Ovary (tissue), 7 donors: ENCODE measurements at regions not wholly inside any gene's neighbourhood (a gene's known extent, or its start where the extent isn't known, plus 50 kb on each side); places are given as distances from the start of the nearest gene placed in this dataset.

Source experiments
- DNase-seq, 5 donors: peaks; one replicate each; pipeline ENCODE4 v3.0.0-alpha.2; 2019 to 2020
- H3K27ac ChIP-seq, 2 donors: fragments of 200-600 bp; one replicate each; pipeline versions ENCODE4 v1.5.1 to v1.8.0; 2019 to 2022
- H3K27me3 ChIP-seq: fragments of 200-600 bp; one replicate; pipeline ENCODE4 v1.8.0; 2022
- H3K36me3 ChIP-seq: fragments of 200-600 bp; sonication (generic); one replicate; pipeline ENCODE4 v1.5.1; 2019
- H3K4me1 ChIP-seq: one replicate; pipeline ENCODE4 v1.8.1; 2013; ENCODE audit warnings: mild to moderate bottlenecking, moderate library complexity; ENCODE audit not compliant: insufficient read depth
- H3K4me3 ChIP-seq: fragments of 200-600 bp; sonication (generic); one replicate; pipeline ENCODE4 v1.5.1; 2017
- H3K9me3 ChIP-seq, 2 donors: fragments of 200-600 bp in 1 of 2; sonication (generic) in 1 of 2; one replicate each; pipeline versions ENCODE4 v1.5.1 to v1.8.1; 2013 to 2019; ENCODE audit warnings: mild to moderate bottlenecking in 1 of 2, moderate library complexity in 1 of 2
- EP300 ChIP-seq: sonication (generic); formaldehyde crosslinking; IDR thresholded peaks from one replicate; pipeline ENCODE4 v1.6.1; 2017; ENCODE audit warnings: antibody characterized with exemption
- POLR2A ChIP-seq: fragments of 450-650 bp; IDR thresholded peaks from one replicate; pipeline ENCODE4 v1.6.1; 2017; ENCODE audit warnings: antibody characterized with exemption, mild to moderate bottlenecking, moderate library complexity
- WGBS, 3 donors: extraction: QIAGEN DNeasy Blood & Tissue Kit in 1 of 3; methylation state at CpG; one replicate each; pipeline versions ENCODE4 v1.1.5 to v1.1.7; 2013 to 2017; 5-methylcytosine and 5-hydroxymethylcytosine counted together
- intact Hi-C, 4 donors: fragments of 100-400 bp; cut with DNase I; formaldehyde crosslinking; loops; one replicate each; pipeline versions ENCODE4 v1.11.0 to v1.15.1; 2022 to 2023
- TF ChIP-seq, protein P1 (sequence below), 3 donors: fragments of 450-650 bp in 2 of 3; fragments of 200-600 bp in 1 of 3; IDR thresholded peaks; one replicate each; pipeline versions ENCODE4 v1.5.1 to v1.8.0; 2016 to 2022; ENCODE audit warnings: antibody characterized with exemption in 3 of 3, mild to moderate bottlenecking in 1 of 3
- donor health status: DM: no; HTN: no; CAD: no; lungs with moderate emphysema.
- donor health status: DM: no; HTN: no; CAD: no.
- donor health status: Bipolar disorder and iron deficiency.
- donor health status: DM: no; HTN: no; CAD: no.
- donor health status: DM: yes; HTN: yes; CAD: no.

DNA sequence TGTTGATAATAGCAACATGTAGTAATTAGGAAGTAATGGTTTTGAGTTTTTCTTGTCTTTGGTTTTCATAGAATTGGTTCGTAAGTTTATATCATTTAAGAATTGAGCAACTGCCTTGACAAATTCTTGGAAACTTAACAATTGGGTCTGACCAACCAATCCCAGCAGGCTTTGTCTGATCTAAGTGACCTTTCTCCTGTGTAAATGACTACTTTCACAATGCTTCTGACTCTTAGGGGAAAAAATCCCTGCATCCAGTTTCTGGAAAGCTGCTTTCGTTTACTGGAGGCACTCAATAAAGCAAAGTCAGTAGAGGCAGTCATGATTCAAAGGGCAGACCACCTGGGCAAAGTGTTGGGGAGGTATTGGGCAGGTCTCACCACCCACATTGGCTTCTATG lies 303.6 kb upstream of the FAM78B start:
- Histone ChIP-seq H3K36me3 (no peaks in the 10 kb centered on the region), H3K27me3 (no peaks in the 10 kb centered on the region), H3K9me3 (no peaks in the 10 kb centered on the region), H3K4me1 (no peaks in the 10 kb centered on the region), H3K27ac (no peak overlapping the region), H3K4me3 (no peak overlapping the region)
- TF ChIP-seq EP300, result no peak
- TF ChIP-seq, protein P1, sequence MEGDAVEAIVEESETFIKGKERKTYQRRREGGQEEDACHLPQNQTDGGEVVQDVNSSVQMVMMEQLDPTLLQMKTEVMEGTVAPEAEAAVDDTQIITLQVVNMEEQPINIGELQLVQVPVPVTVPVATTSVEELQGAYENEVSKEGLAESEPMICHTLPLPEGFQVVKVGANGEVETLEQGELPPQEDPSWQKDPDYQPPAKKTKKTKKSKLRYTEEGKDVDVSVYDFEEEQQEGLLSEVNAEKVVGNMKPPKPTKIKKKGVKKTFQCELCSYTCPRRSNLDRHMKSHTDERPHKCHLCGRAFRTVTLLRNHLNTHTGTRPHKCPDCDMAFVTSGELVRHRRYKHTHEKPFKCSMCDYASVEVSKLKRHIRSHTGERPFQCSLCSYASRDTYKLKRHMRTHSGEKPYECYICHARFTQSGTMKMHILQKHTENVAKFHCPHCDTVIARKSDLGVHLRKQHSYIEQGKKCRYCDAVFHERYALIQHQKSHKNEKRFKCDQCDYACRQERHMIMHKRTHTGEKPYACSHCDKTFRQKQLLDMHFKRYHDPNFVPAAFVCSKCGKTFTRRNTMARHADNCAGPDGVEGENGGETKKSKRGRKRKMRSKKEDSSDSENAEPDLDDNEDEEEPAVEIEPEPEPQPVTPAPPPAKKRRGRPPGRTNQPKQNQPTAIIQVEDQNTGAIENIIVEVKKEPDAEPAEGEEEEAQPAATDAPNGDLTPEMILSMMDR (IDR thresholded peaks at IDR 0.05), result no peak
- TF ChIP-seq POLR2A, result no peak
- intact Hi-C loops, result no loop called here
- DNase-seq, result no peak
- 35 to 40% (median 37%) methylated on average over 2 of the region's 2 CpGs for WGBS, 3 donors

DNA sequence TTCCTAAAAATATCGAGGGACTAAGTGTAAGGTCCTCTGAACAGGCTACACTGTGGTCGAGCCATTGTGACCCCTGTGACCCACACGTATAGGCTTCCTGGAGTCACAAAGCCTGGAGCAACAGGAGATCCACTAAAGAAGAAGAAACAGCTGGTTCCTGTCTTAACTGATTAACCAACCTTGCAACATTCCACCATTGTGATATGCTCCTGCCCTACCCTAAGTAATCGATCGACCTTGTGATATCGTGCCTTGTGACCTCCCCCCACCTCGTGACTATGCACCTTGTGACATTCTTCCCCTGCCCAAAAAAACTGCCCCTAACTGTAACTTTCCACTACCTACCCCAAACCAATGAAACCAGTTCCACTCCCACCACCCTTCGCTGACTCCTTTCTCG lies 304.6 kb upstream of the FAM78B start:
- intact Hi-C loops, result no loop called here
- Histone ChIP-seq H3K4me1 (no peaks in the 10 kb centered on the region), H3K27ac (no peak overlapping the region), H3K36me3 (no peaks in the 10 kb centered on the region), H3K4me3 (no peak overlapping the region), H3K27me3 (no peaks in the 10 kb centered on the region), H3K9me3 (no peaks in the 10 kb centered on the region)
- TF ChIP-seq POLR2A (no peak), EP300 (no peak)
- TF ChIP-seq, protein P1 (IDR thresholded peaks at IDR 0.05), result no peak
- no peak for DNase-seq
- 73 to 77% (median 76%) methylated on average over 9 of the region's 9 CpGs for WGBS, 3 donors

DNA sequence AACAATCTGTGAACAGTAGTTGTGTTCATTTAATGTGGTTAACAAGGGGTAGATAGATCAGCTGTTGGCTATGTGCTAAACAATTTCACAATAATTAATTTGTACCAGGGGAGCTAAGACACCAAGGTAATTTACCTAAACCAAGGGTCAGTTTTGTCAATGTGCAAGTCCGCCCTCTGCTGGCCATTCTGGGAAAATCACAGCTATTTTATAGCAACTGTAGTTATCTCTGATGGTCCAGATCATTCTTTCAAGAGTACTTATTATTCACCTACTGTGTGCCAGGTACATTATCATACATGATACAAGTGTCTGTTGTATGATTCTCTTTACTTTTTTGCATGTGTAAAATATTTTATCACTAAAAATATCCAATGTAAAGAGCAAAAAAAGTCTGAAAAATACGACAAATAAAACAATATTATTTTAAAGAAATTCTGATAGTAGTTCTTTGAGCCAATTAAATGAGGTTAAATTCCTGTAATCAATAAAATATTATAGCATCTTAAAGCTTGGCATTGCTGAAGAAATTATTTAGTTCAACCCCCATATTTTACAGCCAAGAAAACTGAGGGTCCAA lies 312.3 kb upstream of the FAM78B start:
- H3K4me3 ChIP-seq, result no peak overlapping the region
- intact Hi-C loops, result loop anchor here in 1 of 4 donors (5.0 kb wide), 1 partner anchor 552 kb away; no protein-coding TSS in a partner anchor
- TF ChIP-seq EP300 (no peak), POLR2A (no peak)
- TF ChIP-seq, protein P1 (IDR thresholded peaks at IDR 0.05), result peak; percentile 14 to 32 (median 30)
- 43 to 47% (median 46%) methylated on average over 2 of the region's 2 CpGs for WGBS, 3 donors
- no peaks in the 10 kb centered on the region for H3K4me1 ChIP-seq
- peak in 4 of 5 donors; percentile 24 to 35 (median 28) for DNase-seq
- H3K27ac ChIP-seq, result no peak overlapping the region
- H3K36me3 ChIP-seq, result no peaks in the 10 kb centered on the region
- H3K9me3 ChIP-seq, result no peaks in the 10 kb centered on the region
- no peaks in the 10 kb centered on the region for H3K27me3 ChIP-seq

DNA sequence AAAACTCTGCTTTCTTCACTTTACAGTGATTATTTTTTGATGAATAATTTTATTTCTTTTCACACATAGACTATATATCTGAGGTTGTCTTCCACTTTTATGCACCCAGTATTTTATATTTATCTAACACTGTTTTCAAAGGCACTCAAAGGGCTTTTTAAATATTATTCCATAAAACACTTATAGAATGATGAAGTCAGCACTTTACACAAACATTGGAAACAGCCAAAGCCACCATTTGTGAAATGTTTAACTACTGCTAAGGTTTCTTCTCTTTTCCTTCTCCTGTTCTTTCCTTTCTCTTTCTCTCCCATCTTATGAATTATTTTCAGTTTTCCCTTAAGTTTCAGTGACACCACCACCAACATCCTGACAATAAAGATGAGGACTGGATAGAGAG lies 317.7 kb upstream of the FAM78B start:
- intact Hi-C loops, result no loop called here
- no peak for TF ChIP-seq EP300
- Histone ChIP-seq H3K36me3 (no peaks in the 10 kb centered on the region), H3K27ac (no peak overlapping the region), H3K27me3 (no peaks in the 10 kb centered on the region), H3K9me3 (no peaks in the 10 kb centered on the region), H3K4me3 (no peak overlapping the region), H3K4me1 (no peaks in the 10 kb centered on the region)
- DNase-seq, result no peak

DNA sequence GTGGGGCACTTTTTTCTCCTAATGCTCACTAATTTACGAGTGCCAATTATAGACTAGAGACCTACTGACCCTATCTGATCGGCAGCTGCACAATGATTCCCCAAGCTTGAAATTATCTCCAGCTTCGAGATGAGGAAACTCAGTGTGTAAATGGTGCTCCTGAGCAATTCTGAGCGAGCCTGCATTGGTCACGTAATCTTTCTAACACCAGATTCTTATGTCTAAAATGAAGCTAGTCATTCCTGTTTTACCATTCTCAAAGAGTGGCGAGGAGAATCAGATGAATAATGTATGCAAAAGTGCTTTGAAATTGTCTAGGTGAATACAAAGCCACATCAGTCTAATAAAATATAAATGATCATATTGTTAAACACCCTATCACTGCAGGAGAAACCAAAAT lies 318.1 kb upstream of the FAM78B start:
- TF ChIP-seq, protein P1 (IDR thresholded peaks at IDR 0.05), result no peak
- TF ChIP-seq EP300 (no peak), POLR2A (no peak)
- WGBS, 3 donors, result 64 to 75% (median 66%) methylated on average over 6 of the region's 6 CpGs
- Histone ChIP-seq H3K4me3 (no peak overlapping the region), H3K36me3 (no peaks in the 10 kb centered on the region), H3K9me3 (no peaks in the 10 kb centered on the region), H3K27ac (no peak overlapping the region), H3K27me3 (no peaks in the 10 kb centered on the region), H3K4me1 (no peaks in the 10 kb centered on the region)
- intact Hi-C loops, result no loop called here
- no peak for DNase-seq
